GM21529 (cell line): ENCODE measurements at regions not wholly inside any gene's neighbourhood (a gene's known extent, or its start where the extent isn't known, plus 50 kb on each side); places are given as distances from the start of the nearest gene placed in this dataset.
A peak's percentile ranks its signal among the peaks of the same experiment; 100 is the strongest.
"Not testable (repeated sequence)": the region's sequence is repeated elsewhere in the genome, so short reads cannot be mapped to it uniquely, and the experiment has no call there.

Experiments used
- ATAC-seq: cut with Tn5 transposase; IDR thresholded peaks from one replicate; pipeline ENCODE4 v1.9.1; 2021; ENCODE audit not compliant: unreplicated experiment

GRCh38 chr4:115956054-115956796, 842.8 kb upstream of the NDST4 start:
- ATAC-seq: peak; percentile 57

GRCh38 chr4:115950806-115951205, 837.4 kb upstream of the NDST4 start:
- no peak for ATAC-seq

- not testable (repeated sequence) for ATAC-seq
Observed at GRCh38 chr4:115949974-115950743, 836.7 kb upstream of the NDST4 start.

GRCh38 chr4:115945026-115945425, 831.6 kb upstream of the NDST4 start:
- no peak for ATAC-seq

GRCh38 chr4:115944146-115944905, 830.9 kb upstream of the NDST4 start:
- ATAC-seq: no peak

GRCh38 chr4:115938764-115939443, 825.5 kb upstream of the NDST4 start:
- ATAC-seq: no peak

GRCh38 chr4:115929373-115929772, 816.0 kb upstream of the NDST4 start:
- ATAC-seq: no peak

GRCh38 chr4:115927382-115927781, 814.0 kb upstream of the NDST4 start:
- no peak for ATAC-seq

DNA sequence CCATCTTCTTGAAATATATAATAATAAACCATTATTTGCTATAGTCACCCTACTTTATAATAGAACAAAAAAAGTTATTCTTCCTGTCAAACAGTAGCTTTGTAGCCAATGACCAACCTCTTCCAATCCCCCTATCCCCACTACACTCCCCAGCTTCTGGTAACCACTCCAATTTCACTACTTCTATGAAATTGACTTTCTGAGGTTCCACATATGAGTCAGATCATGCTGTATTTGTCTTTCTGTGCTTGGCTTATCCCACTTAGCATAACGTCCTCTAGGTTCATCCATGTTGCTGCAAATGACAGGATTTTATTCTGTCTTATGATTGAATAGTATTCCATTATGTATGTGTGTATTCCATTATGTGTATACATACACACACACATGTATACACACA, 809.7 kb upstream of the NDST4 start:
- no peak for ATAC-seq

GRCh38 chr4:115920637-115921036, 807.2 kb upstream of the NDST4 start:
- no peak for ATAC-seq

DNA sequence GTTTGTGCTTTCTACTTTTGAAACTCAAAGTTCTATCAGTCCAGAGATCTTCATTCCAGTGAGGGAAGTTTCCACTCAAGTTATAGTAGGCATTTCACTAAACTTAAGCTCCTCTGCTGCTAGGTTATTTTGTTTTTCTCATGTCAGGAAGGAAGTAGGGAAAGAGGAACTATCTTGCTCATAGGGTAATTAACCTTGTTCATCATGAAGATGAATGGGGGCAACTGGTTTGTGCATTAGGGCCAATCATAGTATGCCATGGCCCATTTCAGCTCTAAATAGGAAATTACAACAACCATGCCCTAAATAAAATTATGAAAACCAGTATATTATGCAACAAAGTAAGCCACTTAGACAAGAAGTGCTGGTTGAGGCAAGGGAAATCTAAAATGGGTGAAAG, 804.7 kb upstream of the NDST4 start:
- no peak for ATAC-seq

GRCh38 chr4:115906428-115906827, 793.0 kb upstream of the NDST4 start:
- no peak for ATAC-seq

GRCh38 chr4:115883847-115884246, 770.4 kb upstream of the NDST4 start:
- ATAC-seq: no peak

- no peak for ATAC-seq
Observed at GRCh38 chr4:115883231-115883630, 769.8 kb upstream of the NDST4 start.

DNA sequence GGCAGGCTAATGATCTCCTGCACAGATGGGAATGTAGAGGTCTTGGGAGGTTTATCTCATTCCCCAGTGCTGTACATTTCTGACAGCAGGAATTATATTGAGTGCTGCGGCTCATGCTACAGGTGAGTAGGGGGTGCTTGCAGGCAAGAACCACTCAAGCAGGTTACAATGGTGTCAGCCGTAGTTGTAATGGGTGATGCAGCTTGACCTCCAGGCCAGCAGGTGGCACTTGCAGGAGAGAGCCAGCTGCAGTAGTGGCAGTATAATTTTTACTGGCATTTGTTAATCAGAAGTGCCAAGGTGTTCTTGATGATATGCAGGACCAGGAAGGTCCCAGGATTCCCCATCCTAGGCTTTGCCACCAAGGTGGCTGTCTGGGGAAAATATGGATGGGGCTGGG, 759.6 kb upstream of the NDST4 start:
- ATAC-seq: no peak

- no peak for ATAC-seq
Observed at GRCh38 chr4:115871596-115871995, 758.2 kb upstream of the NDST4 start.

DNA sequence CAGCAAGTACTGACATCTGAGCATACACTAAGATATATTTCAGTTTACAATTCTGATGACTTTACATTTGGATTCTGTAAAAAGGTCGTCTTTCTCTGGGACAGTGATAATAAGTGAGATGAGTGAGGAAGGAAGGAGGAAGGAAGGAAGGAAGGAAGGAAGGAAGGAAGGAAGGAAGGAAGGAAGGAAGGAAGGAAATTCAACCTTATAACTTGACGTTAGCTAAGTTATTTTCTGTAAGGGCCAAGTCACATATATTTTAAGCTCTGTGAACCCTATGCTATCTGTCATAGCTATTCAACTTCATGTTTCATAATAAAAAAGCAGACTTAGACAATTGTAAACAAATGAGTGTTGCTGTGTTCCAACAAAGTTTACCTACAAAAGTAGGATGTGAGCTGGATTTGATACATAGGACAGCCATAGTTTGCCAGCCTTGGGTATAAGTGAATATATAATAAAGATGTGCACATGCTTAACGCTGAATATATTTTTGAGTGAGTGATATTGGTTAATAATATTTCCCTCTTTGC, 753.0 kb upstream of the NDST4 start:
- ATAC-seq: no peak

GRCh38 chr4:115865736-115866135, 752.3 kb upstream of the NDST4 start:
- ATAC-seq: no peak

GRCh38 chr4:115852767-115853091, 739.3 kb upstream of the NDST4 start:
- no peak for ATAC-seq

GRCh38 chr4:115851918-115852766, 738.7 kb upstream of the NDST4 start:
- ATAC-seq: peak; percentile 80
